Effector memory CD8-positive, alpha-beta T cell (primary cell): ENCODE measurements at regions not wholly inside any gene's neighbourhood (a gene's known extent, or its start where the extent isn't known, plus 50 kb on each side); places are given as distances from the start of the nearest gene placed in this dataset.

Source experiments
- ATAC-seq: fragments of 150-1000 bp; cut with Tn5 transposase; replicated peaks from 2 replicates; pipeline ENCODE4 v1.10.0; 2021; ENCODE audit warnings: mild to moderate bottlenecking, moderate library complexity
- DNase-seq, 3 experiments: peaks; one replicate each; pipeline ENCODE4 v3.0.0; 2021
- H3K27ac Mint-ChIP-seq, 2 donors: one replicate each; pipeline ENCODE4 v1.8.0; 2022; ENCODE audit warnings: mild to moderate bottlenecking in 2 of 2, mixed read lengths in 2 of 2, moderate library complexity in 2 of 2
- H3K27me3 Mint-ChIP-seq, 2 donors: one replicate each; pipeline ENCODE4 v1.8.0; 2022; ENCODE audit warnings: mixed read lengths in 2 of 2
- H3K36me3 Mint-ChIP-seq: one replicate; pipeline ENCODE4 v1.8.0; 2022; ENCODE audit warnings: mild to moderate bottlenecking, moderate library complexity, mixed read lengths; ENCODE audit not compliant: insufficient read depth
- H3K4me1 Mint-ChIP-seq, 2 donors: one replicate each; pipeline ENCODE4 v1.8.0; 2022; ENCODE audit warnings: low read depth in 2 of 2, mixed read lengths in 2 of 2
- H3K4me3 Mint-ChIP-seq, 2 donors: one replicate each; pipeline ENCODE4 v1.8.0; 2022; ENCODE audit warnings: mild to moderate bottlenecking in 2 of 2, mixed read lengths in 2 of 2, moderate library complexity in 2 of 2
- H3K9me3 Mint-ChIP-seq, 2 donors: one replicate each; pipeline ENCODE4 v1.8.0; 2022; ENCODE audit warnings: mixed read lengths in 2 of 2

- Mint-ChIP-seq H3K4me1 (no peaks in the 10 kb centered on the region), H3K27me3 (no peaks in the 10 kb centered on the region), H3K27ac (no peak overlapping the region), H3K36me3 (no peaks in the 10 kb centered on the region), H3K9me3 (peaks cover 1 to 15% of the 10 kb centered on the region in 2 donors), H3K4me3 (no peak overlapping the region)
- ATAC-seq (no peak), DNase-seq (no peak)
Observed at GRCh38 chr3:24944805-24945520, 450.3 kb upstream of the THRB start.

- ATAC-seq (no peak), DNase-seq (no peak)
- Mint-ChIP-seq H3K4me3 (no peak overlapping the region), H3K27me3 (no peaks in the 10 kb centered on the region), H3K36me3 (no peaks in the 10 kb centered on the region), H3K4me1 (no peaks in the 10 kb centered on the region), H3K27ac (no peak overlapping the region), H3K9me3 (peaks cover 1 to 15% of the 10 kb centered on the region in 2 donors)
Observed at GRCh38 chr3:24945563-24945962, 450.9 kb upstream of the THRB start.

- ATAC-seq (no peak), DNase-seq (no peak)
- Mint-ChIP-seq H3K4me3 (no peak overlapping the region), H3K36me3 (no peaks in the 10 kb centered on the region), H3K27me3 (no peaks in the 10 kb centered on the region), H3K4me1 (no peaks in the 10 kb centered on the region), H3K27ac (no peak overlapping the region), H3K9me3 (peaks cover 1 to 15% of the 10 kb centered on the region in 2 donors)
Observed at GRCh38 chr3:24947103-24947502, 452.5 kb upstream of the THRB start.

GRCh38 chr3:24951180-24951579, 456.5 kb upstream of the THRB start:
- Mint-ChIP-seq H3K27me3 (no peaks in the 10 kb centered on the region), H3K4me3 (no peak overlapping the region), H3K36me3 (no peaks in the 10 kb centered on the region), H3K4me1 (no peaks in the 10 kb centered on the region), H3K9me3 (peaks cover 5 to 14% of the 10 kb centered on the region in 2 donors), H3K27ac (no peak overlapping the region)
- ATAC-seq (no peak), DNase-seq (no peak)

GRCh38 chr3:24952388-24952787, 457.7 kb upstream of the THRB start:
- Mint-ChIP-seq H3K4me3 (no peak overlapping the region), H3K36me3 (no peaks in the 10 kb centered on the region), H3K4me1 (no peaks in the 10 kb centered on the region), H3K27me3 (no peaks in the 10 kb centered on the region), H3K9me3 (peaks cover 5 to 10% of the 10 kb centered on the region in 2 donors), H3K27ac (no peak overlapping the region)
- ATAC-seq (no peak), DNase-seq (no peak)

GRCh38 chr3:24953060-24953771, 458.6 kb upstream of the THRB start:
- ATAC-seq (no peak), DNase-seq (no peak)
- no peaks in the 10 kb centered on the region for H3K4me1 Mint-ChIP-seq
- H3K9me3 Mint-ChIP-seq = peaks cover 5 to 8% of the 10 kb centered on the region in 2 donors
- H3K27ac Mint-ChIP-seq = no peak overlapping the region
- H3K36me3 Mint-ChIP-seq = no peaks in the 10 kb centered on the region
- H3K27me3 Mint-ChIP-seq = no peaks in the 10 kb centered on the region
- no peak overlapping the region for H3K4me3 Mint-ChIP-seq

GRCh38 chr3:24956613-24957012, 462.0 kb upstream of the THRB start:
- DNase-seq = no peak
- Mint-ChIP-seq H3K36me3 (no peaks in the 10 kb centered on the region), H3K4me3 (no peak overlapping the region), H3K27ac (no peak overlapping the region), H3K27me3 (no peaks in the 10 kb centered on the region), H3K4me1 (no peaks in the 10 kb centered on the region), H3K9me3 (peaks cover 4 to 16% of the 10 kb centered on the region in 2 donors)
- ATAC-seq = no peak

GRCh38 chr3:24958271-24958670, 463.6 kb upstream of the THRB start:
- no peak for DNase-seq
- Mint-ChIP-seq H3K4me1 (no peaks in the 10 kb centered on the region), H3K36me3 (no peaks in the 10 kb centered on the region), H3K27me3 (no peaks in the 10 kb centered on the region), H3K4me3 (no peak overlapping the region), H3K9me3 (peaks cover 7 to 16% of the 10 kb centered on the region in 2 donors), H3K27ac (no peak overlapping the region)
- no peak for ATAC-seq

- no peak for DNase-seq
- no peaks in the 10 kb centered on the region for H3K4me1 Mint-ChIP-seq
- no peaks in the 10 kb centered on the region for H3K36me3 Mint-ChIP-seq
- H3K27me3 Mint-ChIP-seq = no peaks in the 10 kb centered on the region
- no peak overlapping the region for H3K4me3 Mint-ChIP-seq
- no peak for ATAC-seq
- H3K27ac Mint-ChIP-seq = no peak overlapping the region
- peaks cover 6 to 16% of the 10 kb centered on the region in 2 donors for H3K9me3 Mint-ChIP-seq
Observed at GRCh38 chr3:24958910-24959447, 464.3 kb upstream of the THRB start.

GRCh38 chr3:24963762-24964625, 464.1 kb upstream of the RARB start:
- Mint-ChIP-seq H3K4me1 (no peaks in the 10 kb centered on the region), H3K9me3 (peaks cover 5 to 14% of the 10 kb centered on the region in 2 donors), H3K27me3 (no peaks in the 10 kb centered on the region), H3K27ac (no peak overlapping the region), H3K36me3 (no peaks in the 10 kb centered on the region), H3K4me3 (no peak overlapping the region)
- ATAC-seq (no peak), DNase-seq (no peak)

- no peaks in the 10 kb centered on the region for H3K36me3 Mint-ChIP-seq
- no peaks in the 10 kb centered on the region for H3K4me1 Mint-ChIP-seq
- no peaks in the 10 kb centered on the region for H3K27me3 Mint-ChIP-seq
- DNase-seq (no peak), ATAC-seq (no peak)
- H3K9me3 Mint-ChIP-seq = peaks cover 5 to 6% of the 10 kb centered on the region in 2 donors
- H3K4me3 Mint-ChIP-seq = no peak overlapping the region
- no peak overlapping the region for H3K27ac Mint-ChIP-seq
Observed at GRCh38 chr3:24965706-24966385, 462.2 kb upstream of the RARB start.

GRCh38 chr3:24968036-24968435, 460.0 kb upstream of the RARB start:
- Mint-ChIP-seq H3K4me3 (no peak overlapping the region), H3K36me3 (no peaks in the 10 kb centered on the region), H3K9me3 (peaks cover 2 to 18% of the 10 kb centered on the region in 2 donors), H3K27ac (no peak overlapping the region), H3K27me3 (no peaks in the 10 kb centered on the region), H3K4me1 (no peaks in the 10 kb centered on the region)
- DNase-seq (no peak), ATAC-seq (no peak)

- ATAC-seq = no peak
- Mint-ChIP-seq H3K4me3 (no peak overlapping the region), H3K27me3 (no peaks in the 10 kb centered on the region)
Observed at GRCh38 chr3:24972491-24972890, 455.6 kb upstream of the RARB start.

More at GRCh38 chr3:24972491-24972890, 455.6 kb upstream of the RARB start:
- Mint-ChIP-seq H3K36me3 (no peaks in the 10 kb centered on the region), H3K27ac (no peak overlapping the region), H3K4me1 (no peaks in the 10 kb centered on the region), H3K9me3 (peaks cover 4 to 16% of the 10 kb centered on the region in 2 donors)
- DNase-seq = no peak
